Lower leg skin (tissue), 4 donors: ENCODE measurements at regions not wholly inside any gene's neighbourhood (a gene's known extent, or its start where the extent isn't known, plus 50 kb on each side); places are given as distances from the start of the nearest gene placed in this dataset.

Experiments used
- DNase-seq, 2 donors: peaks; one replicate each; pipeline ENCODE4 v3.0.0-alpha.2; 2019; ENCODE audit warnings: low spot score in 2 of 2
- H3K4me3 ChIP-seq: fragments of 200-600 bp; sonication (generic); 2 replicates; pipeline ENCODE4 v1.5.1; 2017; ENCODE audit warnings: mild to moderate bottlenecking, low read depth; ENCODE audit not compliant: poor library complexity, severe bottlenecking
- POLR2A ChIP-seq, 2 donors: fragments of 450-650 bp; IDR thresholded peaks; one replicate each; pipeline ENCODE4 v1.6.1; 2016 to 2017; ENCODE audit warnings: antibody characterized with exemption in 2 of 2, mild to moderate bottlenecking in 1 of 2, moderate library complexity in 1 of 2
- WGBS, 2 donors: methylation state at CpG; one replicate each; pipeline ENCODE4 v1.1.5; 2018; 5-methylcytosine and 5-hydroxymethylcytosine counted together
- intact Hi-C: fragments of 100-400 bp; cut with DNase I; formaldehyde crosslinking; loops from one replicate; pipeline ENCODE4 v1.15.0; 2023; ENCODE audit warnings: low total_unique reads
- TF ChIP-seq, protein P1 (sequence below), 3 donors: fragments of 450-650 bp; IDR thresholded peaks; one replicate each; pipeline ENCODE4 v1.5.1; 2016; ENCODE audit warnings: antibody characterized with exemption in 3 of 3, mild to moderate bottlenecking in 3 of 3, moderate library complexity in 2 of 3

DNA sequence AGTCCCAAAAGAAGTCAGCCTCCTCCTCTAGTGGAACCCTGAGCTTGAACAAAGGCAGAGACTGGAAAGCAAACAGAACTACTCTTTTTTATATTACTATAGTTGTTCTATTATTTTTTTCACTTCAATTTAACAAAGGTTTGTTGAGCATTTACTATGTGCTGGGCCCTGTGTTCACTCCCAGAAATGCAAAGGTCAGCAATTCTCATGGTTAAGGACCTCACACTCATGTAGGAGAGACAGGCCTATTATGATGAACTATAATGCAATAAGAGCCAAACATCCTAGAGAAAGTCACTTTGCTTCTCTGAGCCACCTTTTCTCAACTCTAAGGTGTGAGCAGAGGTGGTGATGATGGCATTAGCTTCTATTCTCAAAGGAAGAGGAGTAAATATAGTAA is 82.1 kb upstream of the ARHGEF3 start:
- TF ChIP-seq, protein P1, sequence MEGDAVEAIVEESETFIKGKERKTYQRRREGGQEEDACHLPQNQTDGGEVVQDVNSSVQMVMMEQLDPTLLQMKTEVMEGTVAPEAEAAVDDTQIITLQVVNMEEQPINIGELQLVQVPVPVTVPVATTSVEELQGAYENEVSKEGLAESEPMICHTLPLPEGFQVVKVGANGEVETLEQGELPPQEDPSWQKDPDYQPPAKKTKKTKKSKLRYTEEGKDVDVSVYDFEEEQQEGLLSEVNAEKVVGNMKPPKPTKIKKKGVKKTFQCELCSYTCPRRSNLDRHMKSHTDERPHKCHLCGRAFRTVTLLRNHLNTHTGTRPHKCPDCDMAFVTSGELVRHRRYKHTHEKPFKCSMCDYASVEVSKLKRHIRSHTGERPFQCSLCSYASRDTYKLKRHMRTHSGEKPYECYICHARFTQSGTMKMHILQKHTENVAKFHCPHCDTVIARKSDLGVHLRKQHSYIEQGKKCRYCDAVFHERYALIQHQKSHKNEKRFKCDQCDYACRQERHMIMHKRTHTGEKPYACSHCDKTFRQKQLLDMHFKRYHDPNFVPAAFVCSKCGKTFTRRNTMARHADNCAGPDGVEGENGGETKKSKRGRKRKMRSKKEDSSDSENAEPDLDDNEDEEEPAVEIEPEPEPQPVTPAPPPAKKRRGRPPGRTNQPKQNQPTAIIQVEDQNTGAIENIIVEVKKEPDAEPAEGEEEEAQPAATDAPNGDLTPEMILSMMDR (IDR thresholded peaks at IDR 0.05), result no peak
- TF ChIP-seq POLR2A (IDR thresholded peaks at IDR 0.05), result no peak
- intact Hi-C loops, result no loop called here
- no peak for DNase-seq
- H3K4me3 ChIP-seq, result no peak overlapping the region

DNA sequence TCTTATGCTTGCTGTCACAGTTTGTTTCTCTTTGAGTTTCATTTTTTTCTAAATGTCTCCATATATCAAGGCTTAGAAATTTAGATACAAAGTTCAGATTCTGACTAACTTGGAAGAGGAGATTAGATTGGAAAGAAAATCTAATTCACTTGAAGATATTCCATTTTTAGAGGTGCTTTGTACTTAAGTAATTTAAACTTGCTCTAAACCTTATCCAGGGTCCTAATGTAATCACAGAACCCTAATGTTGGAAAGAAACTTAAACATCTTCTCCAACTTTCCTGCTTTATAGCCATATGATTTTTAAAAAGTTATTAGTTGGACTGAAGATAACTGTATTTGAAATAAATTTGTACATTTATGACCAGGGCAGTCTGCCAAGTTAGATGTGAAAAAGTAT is 81.1 kb upstream of the ARHGEF3 start:
- TF ChIP-seq, protein P1 (IDR thresholded peaks at IDR 0.05), result no peak
- no peak for TF ChIP-seq POLR2A (IDR thresholded peaks at IDR 0.05)
- intact Hi-C loops, result no loop called here
- DNase-seq, result no peak
- H3K4me3 ChIP-seq, result no peak overlapping the region

DNA sequence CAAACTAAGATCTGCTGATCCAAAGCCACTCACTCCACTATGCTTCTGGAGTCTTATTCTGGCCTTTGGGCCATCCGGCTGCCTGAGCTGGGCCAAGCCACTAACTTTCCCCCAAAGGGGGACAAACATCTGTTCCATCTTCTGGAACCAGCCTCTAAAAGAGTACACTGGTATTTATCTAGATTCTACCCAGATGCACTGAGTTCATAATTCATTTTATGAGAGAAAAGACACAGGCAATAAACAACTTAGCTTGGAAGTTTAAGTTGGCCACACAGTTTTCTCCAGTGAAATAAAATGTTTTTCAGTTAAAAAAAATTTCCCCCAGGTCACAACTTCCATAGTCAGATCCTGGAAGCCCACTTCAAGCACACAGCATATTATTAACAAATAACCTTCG is 80.1 kb upstream of the ARHGEF3 start:
- WGBS, 2 donors, result 91 to 93% methylated on average over 2 of the region's 2 CpGs
- intact Hi-C loops, result no loop called here
- no peak for TF ChIP-seq POLR2A (IDR thresholded peaks at IDR 0.05)
- TF ChIP-seq, protein P1 (IDR thresholded peaks at IDR 0.05), result no peak
- no peak overlapping the region for H3K4me3 ChIP-seq
- no peak for DNase-seq

DNA sequence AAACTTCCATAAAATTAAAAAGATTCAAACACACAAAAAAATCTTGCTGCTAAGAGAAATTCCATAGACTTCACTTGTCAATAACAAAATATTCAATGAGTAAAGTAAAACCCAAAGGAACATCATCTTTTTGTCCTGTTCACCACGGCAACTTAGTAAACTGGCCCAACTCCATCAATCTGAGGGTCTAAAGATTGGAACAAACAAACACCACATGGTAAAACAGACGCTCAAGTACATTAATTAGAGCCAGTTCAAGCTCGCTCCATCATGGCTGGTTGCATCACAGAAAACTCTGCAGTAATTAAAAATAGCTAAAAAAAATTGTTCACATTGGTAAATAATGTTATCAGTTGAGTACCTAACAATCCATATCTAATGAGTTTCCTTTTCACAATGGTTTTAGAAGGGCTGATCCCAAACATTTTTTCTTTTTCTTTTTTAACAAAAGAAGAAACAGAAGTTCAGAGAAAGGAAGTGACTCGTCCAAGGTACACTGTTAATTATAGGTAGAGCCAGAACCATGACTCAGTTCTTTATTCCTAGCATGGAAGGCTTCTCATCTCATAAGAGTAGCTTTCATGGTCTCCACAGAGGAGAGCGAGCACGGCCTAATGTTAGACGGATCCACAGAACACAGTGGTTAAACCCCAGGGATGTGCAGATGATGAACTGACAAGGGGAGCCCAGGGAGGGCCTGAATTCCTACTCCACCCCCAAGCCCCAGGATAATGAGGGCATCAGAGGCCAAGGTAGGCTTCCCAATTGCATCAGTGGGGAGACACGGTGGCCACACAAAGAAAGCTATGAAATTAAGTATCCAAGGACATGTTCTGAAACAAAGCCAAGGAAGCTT is 79.2 kb upstream of the ARHGEF3 start:
- H3K4me3 ChIP-seq, result no peak overlapping the region
- TF ChIP-seq, protein P1 (IDR thresholded peaks at IDR 0.05), result no peak
- no peak for TF ChIP-seq POLR2A (IDR thresholded peaks at IDR 0.05)
- intact Hi-C loops, result no loop called here
- no peak for DNase-seq
- WGBS, 2 donors, result 84 to 88% methylated on average over 8 of the region's 8 CpGs

DNA sequence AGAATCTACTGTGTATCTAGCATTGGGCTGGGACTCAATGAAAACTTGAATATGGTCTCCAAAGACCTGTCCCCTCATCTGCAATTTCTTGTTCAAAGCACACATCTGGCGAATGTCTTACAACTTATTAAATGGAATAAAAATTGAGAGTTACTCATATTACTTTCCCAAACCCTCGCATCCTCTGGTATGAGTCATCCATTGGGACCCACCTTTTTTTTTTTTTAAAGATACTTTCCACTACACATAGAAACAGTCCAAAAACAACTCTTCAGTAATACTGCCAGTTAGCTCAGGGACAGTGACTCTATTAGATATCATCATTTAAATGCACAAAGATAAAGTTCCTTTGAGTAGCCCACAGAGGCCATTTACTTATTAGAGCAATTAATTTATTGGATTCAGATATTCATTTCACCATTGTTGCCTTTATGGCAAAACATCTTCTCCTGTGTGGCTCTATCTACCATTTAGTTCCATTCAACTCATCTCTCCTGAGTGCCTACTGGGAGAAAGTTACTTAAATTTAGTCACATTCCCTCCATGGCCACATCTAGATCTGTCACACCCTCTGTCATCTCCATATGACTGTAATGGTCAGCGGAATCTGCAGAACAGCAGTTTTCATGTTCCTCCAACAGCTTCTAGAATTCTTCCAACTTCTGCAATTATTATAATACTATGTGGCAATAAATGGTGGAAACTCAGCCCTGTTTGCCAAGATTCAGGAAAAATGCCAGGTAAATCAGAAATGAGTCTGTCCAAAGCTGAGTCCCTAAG is 77.9 kb upstream of the ARHGEF3 start:
- intact Hi-C loops, result no loop called here

More for the DNA sequence above, 77.9 kb upstream of the ARHGEF3 start:
- TF ChIP-seq POLR2A (IDR thresholded peaks at IDR 0.05), result no peak
- TF ChIP-seq, protein P1 (IDR thresholded peaks at IDR 0.05), result no peak
- no peak for DNase-seq
- 26 to 29% methylated on average over 3 of the region's 3 CpGs for WGBS, 2 donors
- no peak overlapping the region for H3K4me3 ChIP-seq
